ENCODE measurements at regions not wholly inside any gene's neighbourhood (a gene's known extent, or its start where the extent isn't known, plus 50 kb on each side); places are given as distances from the start of the nearest gene placed in this dataset.

DNA sequence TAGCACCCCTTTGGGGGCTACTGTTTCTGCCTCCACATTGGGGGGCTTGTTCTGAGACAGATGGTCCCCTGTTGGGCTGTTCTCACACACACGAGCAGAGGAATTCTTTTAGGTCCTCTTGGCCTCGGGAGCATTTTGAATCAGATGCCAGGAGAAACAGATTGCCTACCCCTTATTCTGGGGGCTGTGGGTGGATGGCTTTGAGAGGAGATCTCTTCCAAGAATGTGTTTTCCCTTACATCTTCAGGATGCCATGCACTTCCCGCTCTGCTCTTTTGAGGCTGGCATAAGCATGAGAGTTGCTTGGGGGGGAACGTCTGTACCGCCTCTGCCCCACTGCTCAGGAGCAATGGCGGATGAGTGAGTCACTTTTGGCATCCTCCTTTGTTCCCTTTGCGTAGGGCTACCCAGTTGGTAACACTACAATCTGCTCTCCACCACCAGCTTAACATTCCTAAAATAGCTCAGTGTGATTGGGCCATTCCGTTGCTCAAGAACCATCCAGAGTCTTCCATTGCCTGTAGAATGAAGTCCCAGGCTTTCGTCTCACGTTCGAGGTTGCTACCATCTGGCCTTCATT, 154.4 kb downstream of the RPLP1 start:
- H3K4me2 ChIP-seq (ENCODE audit: insufficient read depth, low read length), result no peak overlapping the region
- no peaks in the 10 kb centered on the region for H3K4me1 ChIP-seq (ENCODE audit: insufficient read depth, low read length)
- no peak overlapping the region for H3K27ac ChIP-seq (ENCODE audit: low read length)
- no peak overlapping the region for H3K4me3 ChIP-seq (ENCODE audit: low read depth in 1 of 2, low read length in 2 of 2)
- TF ChIP-seq EZH2 (IDR thresholded peaks at IDR 0.05; ENCODE audit: borderline replicate concordance, low read depth, low read length, severe bottlenecking), result no peak
- TF ChIP-seq, protein P1, sequence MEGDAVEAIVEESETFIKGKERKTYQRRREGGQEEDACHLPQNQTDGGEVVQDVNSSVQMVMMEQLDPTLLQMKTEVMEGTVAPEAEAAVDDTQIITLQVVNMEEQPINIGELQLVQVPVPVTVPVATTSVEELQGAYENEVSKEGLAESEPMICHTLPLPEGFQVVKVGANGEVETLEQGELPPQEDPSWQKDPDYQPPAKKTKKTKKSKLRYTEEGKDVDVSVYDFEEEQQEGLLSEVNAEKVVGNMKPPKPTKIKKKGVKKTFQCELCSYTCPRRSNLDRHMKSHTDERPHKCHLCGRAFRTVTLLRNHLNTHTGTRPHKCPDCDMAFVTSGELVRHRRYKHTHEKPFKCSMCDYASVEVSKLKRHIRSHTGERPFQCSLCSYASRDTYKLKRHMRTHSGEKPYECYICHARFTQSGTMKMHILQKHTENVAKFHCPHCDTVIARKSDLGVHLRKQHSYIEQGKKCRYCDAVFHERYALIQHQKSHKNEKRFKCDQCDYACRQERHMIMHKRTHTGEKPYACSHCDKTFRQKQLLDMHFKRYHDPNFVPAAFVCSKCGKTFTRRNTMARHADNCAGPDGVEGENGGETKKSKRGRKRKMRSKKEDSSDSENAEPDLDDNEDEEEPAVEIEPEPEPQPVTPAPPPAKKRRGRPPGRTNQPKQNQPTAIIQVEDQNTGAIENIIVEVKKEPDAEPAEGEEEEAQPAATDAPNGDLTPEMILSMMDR (IDR thresholded peaks at IDR 0.05; ENCODE audit: borderline replicate concordance, extremely low read depth, low read length, poor library complexity, severe bottlenecking), result no peak
- H2AFZ ChIP-seq (ENCODE audit: low read depth, low read length), result no peak overlapping the region
- H3K36me3 ChIP-seq (ENCODE audit: insufficient read depth, low read length), result no peaks in the 10 kb centered on the region
- no peaks in the 10 kb centered on the region for H3K9me3 ChIP-seq (ENCODE audit: insufficient read depth, low read length, severe bottlenecking)
- no peak for ATAC-seq (ENCODE audit: insufficient read depth, low read depth)
- DNase-seq, result no peak
- H3K27me3 ChIP-seq (ENCODE audit: insufficient read depth, low read length, poor library complexity), result no peaks in the 10 kb centered on the region
- no peaks in the 10 kb centered on the region for H3K79me2 ChIP-seq (ENCODE audit: insufficient read depth, low read length)
- H4K20me1 ChIP-seq (ENCODE audit: insufficient read depth, low read length), result no peaks in the 10 kb centered on the region
- no peak overlapping the region for H3K9ac ChIP-seq (ENCODE audit: low read depth, low read length)

DNA sequence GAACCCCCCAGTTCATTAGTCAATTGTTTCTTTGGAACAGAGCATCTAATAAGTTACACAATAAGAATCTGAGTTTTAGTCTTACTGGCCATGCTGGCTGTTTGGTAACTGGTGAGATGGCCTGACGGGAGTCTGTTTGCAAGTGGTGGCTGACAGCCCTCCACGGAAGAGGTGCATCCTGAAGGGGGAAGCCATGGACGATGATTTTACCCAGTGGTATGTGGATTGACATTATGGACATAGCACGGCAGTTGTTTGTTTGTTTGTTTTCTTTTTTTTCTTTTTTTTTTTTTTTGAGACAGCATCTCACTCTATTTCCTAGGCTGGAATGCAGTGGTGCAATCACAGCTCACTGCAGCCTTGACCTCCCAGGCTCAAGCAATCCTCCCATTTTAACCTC, 156.0 kb downstream of the RPLP1 start:
- H3K9ac ChIP-seq (ENCODE audit: low read depth, low read length), result no peak overlapping the region
- H3K9me3 ChIP-seq (ENCODE audit: insufficient read depth, low read length, severe bottlenecking), result no peaks in the 10 kb centered on the region
- H3K4me1 ChIP-seq (ENCODE audit: insufficient read depth, low read length), result no peaks in the 10 kb centered on the region
- no peak overlapping the region for H3K27ac ChIP-seq (ENCODE audit: low read length)
- ATAC-seq (ENCODE audit: insufficient read depth, low read depth) (no peak), DNase-seq (no peak)
- H3K36me3 ChIP-seq (ENCODE audit: insufficient read depth, low read length), result no peaks in the 10 kb centered on the region
- no peak overlapping the region for H3K4me3 ChIP-seq (ENCODE audit: low read depth in 1 of 2, low read length in 2 of 2)
- TF ChIP-seq EZH2 (IDR thresholded peaks at IDR 0.05; ENCODE audit: borderline replicate concordance, low read depth, low read length, severe bottlenecking), result no peak
- TF ChIP-seq, protein P1 (IDR thresholded peaks at IDR 0.05; ENCODE audit: borderline replicate concordance, extremely low read depth, low read length, poor library complexity, severe bottlenecking), result no peak
- no peaks in the 10 kb centered on the region for H4K20me1 ChIP-seq (ENCODE audit: insufficient read depth, low read length)
- no peaks in the 10 kb centered on the region for H3K27me3 ChIP-seq (ENCODE audit: insufficient read depth, low read length, poor library complexity)
- no peaks in the 10 kb centered on the region for H3K79me2 ChIP-seq (ENCODE audit: insufficient read depth, low read length)
- H3K4me2 ChIP-seq (ENCODE audit: insufficient read depth, low read length), result no peak overlapping the region
- H2AFZ ChIP-seq (ENCODE audit: low read depth, low read length), result no peak overlapping the region

DNA sequence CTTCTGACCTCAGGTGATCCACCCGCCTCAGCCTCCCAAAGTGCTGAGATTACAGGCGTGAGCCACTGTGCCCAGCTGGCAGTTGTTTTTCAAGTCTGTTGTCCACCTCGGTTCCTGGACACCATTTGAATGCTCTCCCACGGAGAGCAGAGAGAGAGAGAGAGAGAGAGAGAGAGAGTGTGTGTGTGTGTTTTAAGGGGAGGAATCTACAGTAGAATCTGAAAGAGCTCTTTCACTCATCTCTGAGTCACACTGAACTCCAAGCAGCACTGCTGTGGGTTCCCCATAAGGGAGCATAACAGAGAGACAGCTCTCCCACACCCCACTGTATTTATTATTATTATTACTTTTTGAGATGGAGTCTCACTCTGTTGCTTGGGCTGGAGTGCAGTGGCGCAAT, 156.6 kb downstream of the RPLP1 start:
- no peaks in the 10 kb centered on the region for H3K4me1 ChIP-seq (ENCODE audit: insufficient read depth, low read length)
- H3K9me3 ChIP-seq (ENCODE audit: insufficient read depth, low read length, severe bottlenecking), result no peaks in the 10 kb centered on the region
- H3K36me3 ChIP-seq (ENCODE audit: insufficient read depth, low read length), result no peaks in the 10 kb centered on the region
- H2AFZ ChIP-seq (ENCODE audit: low read depth, low read length), result no peak overlapping the region
- DNase-seq, result no peak
- H3K27ac ChIP-seq (ENCODE audit: low read length), result no peak overlapping the region
- H3K4me3 ChIP-seq (ENCODE audit: low read depth in 1 of 2, low read length in 2 of 2), result no peak overlapping the region
- ATAC-seq (ENCODE audit: insufficient read depth, low read depth), result no peak
- H3K9ac ChIP-seq (ENCODE audit: low read depth, low read length), result no peak overlapping the region
- H3K79me2 ChIP-seq (ENCODE audit: insufficient read depth, low read length), result no peaks in the 10 kb centered on the region
- TF ChIP-seq EZH2 (IDR thresholded peaks at IDR 0.05; ENCODE audit: borderline replicate concordance, low read depth, low read length, severe bottlenecking), result no peak
- TF ChIP-seq, protein P1 (IDR thresholded peaks at IDR 0.05; ENCODE audit: borderline replicate concordance, extremely low read depth, low read length, poor library complexity, severe bottlenecking), result no peak
- no peaks in the 10 kb centered on the region for H3K27me3 ChIP-seq (ENCODE audit: insufficient read depth, low read length, poor library complexity)
- no peak overlapping the region for H3K4me2 ChIP-seq (ENCODE audit: insufficient read depth, low read length)
- H4K20me1 ChIP-seq (ENCODE audit: insufficient read depth, low read length), result no peaks in the 10 kb centered on the region

DNA sequence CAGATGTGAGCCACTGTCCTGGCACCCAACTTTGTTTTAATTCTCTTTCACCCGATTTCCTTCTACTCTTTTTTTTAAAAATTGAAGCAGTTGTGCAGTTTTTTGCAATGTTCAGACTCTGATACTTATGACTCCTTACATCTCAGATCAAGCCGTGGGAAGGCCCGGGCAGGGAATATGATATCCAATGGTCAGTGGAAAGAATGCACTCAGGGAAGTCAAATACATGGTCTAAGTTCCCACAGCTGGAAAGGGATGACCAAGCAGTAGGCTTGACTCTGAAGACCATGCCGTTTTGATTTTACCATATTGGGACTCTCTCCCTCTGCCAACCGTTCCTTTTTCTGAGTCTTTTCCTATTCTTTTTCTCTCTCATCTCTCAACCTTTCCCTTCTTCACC, 157.2 kb downstream of the RPLP1 start:
- Histone ChIP-seq H3K4me3 (ENCODE audit: low read depth in 1 of 2, low read length in 2 of 2) (no peak overlapping the region), H3K4me2 (ENCODE audit: insufficient read depth, low read length) (no peak overlapping the region), H2AFZ (ENCODE audit: low read depth, low read length) (no peak overlapping the region), H3K9me3 (ENCODE audit: insufficient read depth, low read length, severe bottlenecking) (no peaks in the 10 kb centered on the region), H3K27ac (ENCODE audit: low read length) (no peak overlapping the region), H3K79me2 (ENCODE audit: insufficient read depth, low read length) (no peaks in the 10 kb centered on the region), H4K20me1 (ENCODE audit: insufficient read depth, low read length) (no peaks in the 10 kb centered on the region), H3K9ac (ENCODE audit: low read depth, low read length) (no peak overlapping the region), H3K27me3 (ENCODE audit: insufficient read depth, low read length, poor library complexity) (no peaks in the 10 kb centered on the region), H3K36me3 (ENCODE audit: insufficient read depth, low read length) (no peaks in the 10 kb centered on the region), H3K4me1 (ENCODE audit: insufficient read depth, low read length) (no peaks in the 10 kb centered on the region)
- DNase-seq (no peak), ATAC-seq (ENCODE audit: insufficient read depth, low read depth) (no peak)
- TF ChIP-seq, protein P1 (IDR thresholded peaks at IDR 0.05; ENCODE audit: borderline replicate concordance, extremely low read depth, low read length, poor library complexity, severe bottlenecking), result no peak
- no peak for TF ChIP-seq EZH2 (IDR thresholded peaks at IDR 0.05; ENCODE audit: borderline replicate concordance, low read depth, low read length, severe bottlenecking)
